Transverse colon (tissue), 4 donors: ENCODE measurements at regions not wholly inside any gene's neighbourhood (a gene's known extent, or its start where the extent isn't known, plus 50 kb on each side); places are given as distances from the start of the nearest gene placed in this dataset.

ENCODE experiments used
- CTCF ChIP-seq, 5 experiments: fragments of 200-600 bp in 3 of 5; fragments of 450-650 bp in 2 of 5; sonication (generic) in 3 of 5; IDR thresholded peaks; 1 replicate in 2 of 5; 2 replicates in 3 of 5; pipeline ENCODE4 v1.5.1; 2016 to 2017; ENCODE audit warnings: antibody characterized with exemption in 5 of 5, inconsistent platforms in 3 of 5, mild to moderate bottlenecking in 2 of 5, moderate library complexity in 1 of 5
- EP300 ChIP-seq: sonication (generic); formaldehyde crosslinking; IDR thresholded peaks from one replicate; pipeline ENCODE4 v1.6.1; 2017; ENCODE audit warnings: antibody characterized with exemption, low read depth
- POLR2A ChIP-seq: fragments of 450-650 bp; IDR thresholded peaks from one replicate; pipeline ENCODE4 v1.6.1; 2016; ENCODE audit warnings: antibody characterized with exemption, mild to moderate bottlenecking, moderate library complexity
- POLR2AphosphoS5 ChIP-seq, 3 donors: sonication (generic); formaldehyde crosslinking; IDR thresholded peaks; one replicate each; pipeline ENCODE4 v1.6.1; 2016; ENCODE audit warnings: antibody characterized with exemption in 3 of 3

DNA sequence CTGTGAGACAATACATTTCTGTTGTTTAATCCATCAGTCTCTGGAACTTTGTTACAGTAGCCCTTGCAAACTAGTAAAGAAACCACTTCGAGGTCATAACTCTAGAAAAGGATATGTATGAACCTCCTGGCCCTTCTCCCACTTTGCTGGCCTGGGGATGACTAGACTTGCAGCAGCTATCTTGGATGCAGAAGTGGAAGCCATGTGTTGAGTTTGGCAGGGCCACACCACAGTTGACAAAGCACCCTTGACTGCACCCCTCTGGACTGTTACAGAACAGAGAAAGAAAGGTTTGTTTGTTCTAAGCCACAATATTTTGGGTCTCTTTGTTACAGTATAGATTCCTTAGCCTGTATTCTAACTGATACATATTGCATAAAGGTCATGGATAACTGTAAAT is 183.2 kb upstream of the TAS2R1 start:
- TF ChIP-seq CTCF (IDR thresholded peaks at IDR 0.05) = no peak
- no peak for TF ChIP-seq POLR2AphosphoS5 (IDR thresholded peaks at IDR 0.05)
- TF ChIP-seq POLR2A = no peak
- TF ChIP-seq EP300 = no peak
